HL-60 (cell line): ENCODE measurements at regions not wholly inside any gene's neighbourhood (a gene's known extent, or its start where the extent isn't known, plus 50 kb on each side); places are given as distances from the start of the nearest gene placed in this dataset.

ENCODE experiments used
- POLR2AphosphoS5 ChIP-seq: IDR thresholded peaks from 2 replicates; pipeline ENCODE4 v1.6.1; 2012; ENCODE audit warnings: low read depth
- TF ChIP-seq, protein P1 (sequence below): IDR thresholded peaks from one replicate; pipeline ENCODE4 v1.5.1; 2011; ENCODE audit warnings: low read length, control low read depth, inconsistent platforms; ENCODE audit not compliant: insufficient read depth

DNA sequence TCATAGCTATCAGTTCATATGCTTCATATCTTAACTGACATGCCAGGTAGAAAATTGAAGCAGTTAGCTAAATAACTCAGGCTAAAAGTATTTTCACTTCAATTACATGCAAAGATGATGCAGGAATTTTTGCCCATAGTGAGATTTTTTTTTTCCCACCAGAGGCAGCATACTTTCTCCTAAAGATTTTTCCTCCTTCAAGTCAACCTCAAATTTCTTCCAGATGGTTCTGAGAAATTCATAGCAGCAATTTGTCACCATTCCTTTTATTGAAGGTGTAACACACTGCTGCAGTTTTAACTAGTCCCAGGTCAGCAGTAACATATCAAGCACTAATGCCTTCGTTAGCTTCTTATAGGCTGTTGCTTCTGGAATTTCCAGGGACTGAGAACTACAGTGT lies 141.9 kb downstream of the SUCLA2 start:
- no peak for TF ChIP-seq POLR2AphosphoS5
- TF ChIP-seq, protein P1, sequence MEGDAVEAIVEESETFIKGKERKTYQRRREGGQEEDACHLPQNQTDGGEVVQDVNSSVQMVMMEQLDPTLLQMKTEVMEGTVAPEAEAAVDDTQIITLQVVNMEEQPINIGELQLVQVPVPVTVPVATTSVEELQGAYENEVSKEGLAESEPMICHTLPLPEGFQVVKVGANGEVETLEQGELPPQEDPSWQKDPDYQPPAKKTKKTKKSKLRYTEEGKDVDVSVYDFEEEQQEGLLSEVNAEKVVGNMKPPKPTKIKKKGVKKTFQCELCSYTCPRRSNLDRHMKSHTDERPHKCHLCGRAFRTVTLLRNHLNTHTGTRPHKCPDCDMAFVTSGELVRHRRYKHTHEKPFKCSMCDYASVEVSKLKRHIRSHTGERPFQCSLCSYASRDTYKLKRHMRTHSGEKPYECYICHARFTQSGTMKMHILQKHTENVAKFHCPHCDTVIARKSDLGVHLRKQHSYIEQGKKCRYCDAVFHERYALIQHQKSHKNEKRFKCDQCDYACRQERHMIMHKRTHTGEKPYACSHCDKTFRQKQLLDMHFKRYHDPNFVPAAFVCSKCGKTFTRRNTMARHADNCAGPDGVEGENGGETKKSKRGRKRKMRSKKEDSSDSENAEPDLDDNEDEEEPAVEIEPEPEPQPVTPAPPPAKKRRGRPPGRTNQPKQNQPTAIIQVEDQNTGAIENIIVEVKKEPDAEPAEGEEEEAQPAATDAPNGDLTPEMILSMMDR, result no peak
